Coronary artery (tissue), 2 donors: ENCODE measurements at regions not wholly inside any gene's neighbourhood (a gene's known extent, or its start where the extent isn't known, plus 50 kb on each side); places are given as distances from the start of the nearest gene placed in this dataset.

Source experiments
- DNase-seq: peaks from one replicate; pipeline ENCODE4 v3.0.0-alpha.2; 2017; ENCODE audit warnings: low spot score
- H3K27ac ChIP-seq, 2 donors: fragments of 200-600 bp; sonication (generic); one replicate each; pipeline ENCODE4 v1.5.1; 2016 to 2019
- H3K4me3 ChIP-seq: fragments of 200-600 bp; sonication (generic); 2 replicates; pipeline ENCODE4 v1.5.1; 2016; ENCODE audit warnings: mild to moderate bottlenecking, moderate library complexity
- TF ChIP-seq, protein P1 (sequence below): fragments of 200-600 bp; sonication (generic); IDR thresholded peaks from one replicate; pipeline ENCODE4 v1.5.1; 2019; ENCODE audit warnings: antibody characterized with exemption

DNA sequence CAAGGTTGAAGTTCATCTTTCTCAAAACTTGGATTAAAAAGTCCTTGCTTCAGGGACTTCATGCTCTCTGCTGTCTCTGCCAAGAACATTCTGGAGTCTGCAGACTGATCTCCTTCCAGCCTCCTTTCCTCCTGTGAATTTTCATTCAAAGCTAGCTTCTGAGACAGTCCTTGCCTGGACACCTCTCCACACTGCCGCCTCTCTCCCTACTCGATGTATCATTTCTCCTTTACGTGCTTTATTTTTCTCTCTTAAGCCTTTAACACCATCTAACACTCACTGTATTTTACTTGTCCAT lies 238.8 kb downstream of the COL4A1 start:
- no peak overlapping the region for H3K27ac ChIP-seq
- no peak for DNase-seq
- H3K4me3 ChIP-seq, result no peak overlapping the region
- TF ChIP-seq, protein P1, sequence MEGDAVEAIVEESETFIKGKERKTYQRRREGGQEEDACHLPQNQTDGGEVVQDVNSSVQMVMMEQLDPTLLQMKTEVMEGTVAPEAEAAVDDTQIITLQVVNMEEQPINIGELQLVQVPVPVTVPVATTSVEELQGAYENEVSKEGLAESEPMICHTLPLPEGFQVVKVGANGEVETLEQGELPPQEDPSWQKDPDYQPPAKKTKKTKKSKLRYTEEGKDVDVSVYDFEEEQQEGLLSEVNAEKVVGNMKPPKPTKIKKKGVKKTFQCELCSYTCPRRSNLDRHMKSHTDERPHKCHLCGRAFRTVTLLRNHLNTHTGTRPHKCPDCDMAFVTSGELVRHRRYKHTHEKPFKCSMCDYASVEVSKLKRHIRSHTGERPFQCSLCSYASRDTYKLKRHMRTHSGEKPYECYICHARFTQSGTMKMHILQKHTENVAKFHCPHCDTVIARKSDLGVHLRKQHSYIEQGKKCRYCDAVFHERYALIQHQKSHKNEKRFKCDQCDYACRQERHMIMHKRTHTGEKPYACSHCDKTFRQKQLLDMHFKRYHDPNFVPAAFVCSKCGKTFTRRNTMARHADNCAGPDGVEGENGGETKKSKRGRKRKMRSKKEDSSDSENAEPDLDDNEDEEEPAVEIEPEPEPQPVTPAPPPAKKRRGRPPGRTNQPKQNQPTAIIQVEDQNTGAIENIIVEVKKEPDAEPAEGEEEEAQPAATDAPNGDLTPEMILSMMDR, result no peak

- no peak for DNase-seq
- TF ChIP-seq, protein P1, result no peak
- Histone ChIP-seq H3K4me3 (no peak overlapping the region), H3K27ac (no peak overlapping the region)
These were observed 239.4 kb downstream of the COL4A1 start for GRCh38 chr13:110067355-110068175.

DNA sequence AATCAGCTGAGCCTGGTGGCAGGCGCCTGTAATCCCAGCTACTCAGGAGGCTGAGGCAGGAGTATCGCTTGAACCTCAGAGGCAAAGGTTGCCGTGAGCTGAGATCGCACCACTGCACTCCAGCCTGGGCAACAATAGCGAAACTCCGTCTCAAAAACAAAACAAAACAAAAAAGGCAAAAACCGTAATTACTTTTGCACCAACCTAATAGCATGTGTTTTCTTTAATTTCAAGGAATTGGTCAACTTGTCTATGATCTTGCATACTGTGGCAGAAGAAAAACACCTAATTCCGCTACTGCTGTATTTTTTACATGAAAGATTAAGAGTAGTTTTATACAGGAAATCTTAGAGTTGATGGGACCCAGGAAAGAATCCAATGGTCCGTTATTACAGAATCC lies 241.2 kb downstream of the COL4A1 start:
- Histone ChIP-seq H3K4me3 (no peak overlapping the region), H3K27ac (no peak overlapping the region)
- DNase-seq, result no peak
- TF ChIP-seq, protein P1, result no peak

DNA sequence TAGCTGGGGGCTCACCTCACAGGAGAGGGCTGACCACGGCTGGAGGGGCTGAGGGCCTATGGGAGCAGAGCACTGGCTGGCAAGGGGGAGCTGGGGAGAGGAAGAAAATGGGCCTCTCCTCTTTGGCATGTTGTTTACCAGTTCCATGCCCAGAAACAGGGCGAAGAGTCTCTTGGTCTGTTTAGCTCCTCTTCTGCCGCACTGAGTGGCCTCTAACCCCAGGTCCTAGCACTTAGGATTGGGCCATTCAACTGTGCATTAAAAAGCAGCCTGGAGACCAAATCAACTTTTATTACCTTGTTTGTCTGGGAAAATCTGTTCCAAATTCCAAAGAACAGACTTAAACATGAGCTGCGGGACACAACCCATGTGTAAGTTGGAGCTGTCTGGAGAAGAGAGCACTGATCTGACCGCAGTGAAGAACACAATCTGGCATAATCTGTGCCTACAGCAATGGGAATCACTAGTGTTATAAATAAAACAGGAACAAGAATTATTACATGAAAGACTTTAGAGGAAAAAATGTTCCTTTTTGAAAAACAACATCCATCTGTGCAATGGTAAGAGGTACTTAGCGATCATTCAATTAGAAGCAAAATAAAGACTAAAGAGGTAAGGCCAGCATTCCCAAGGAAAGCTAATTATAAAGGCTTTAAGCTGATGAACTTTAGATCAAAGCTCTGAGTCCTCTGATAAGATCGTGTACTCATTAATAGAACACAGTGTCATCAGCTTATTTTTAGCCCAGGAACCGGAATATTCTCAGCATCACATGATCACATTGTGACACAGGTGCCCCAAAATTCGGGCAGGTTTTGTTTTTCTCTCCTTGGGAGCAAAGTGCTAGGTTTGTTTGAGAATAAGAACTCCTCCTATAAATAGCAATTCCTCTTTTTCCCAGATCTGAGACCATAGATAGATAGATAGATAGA lies 243.2 kb downstream of the COL4A1 start:
- TF ChIP-seq, protein P1, result no peak
- H3K4me3 ChIP-seq, result no peak overlapping the region
- no peak overlapping the region for H3K27ac ChIP-seq

GRCh38 chr13:110062777-110063442 lies 244.0 kb downstream of the COL4A1 start:
- no peak for DNase-seq
- Histone ChIP-seq H3K27ac (no peak overlapping the region), H3K4me3 (no peak overlapping the region)
- TF ChIP-seq, protein P1, result no peak

More for the DNA sequence above, 243.2 kb downstream of the COL4A1 start:
- DNase-seq, result no peak

DNA sequence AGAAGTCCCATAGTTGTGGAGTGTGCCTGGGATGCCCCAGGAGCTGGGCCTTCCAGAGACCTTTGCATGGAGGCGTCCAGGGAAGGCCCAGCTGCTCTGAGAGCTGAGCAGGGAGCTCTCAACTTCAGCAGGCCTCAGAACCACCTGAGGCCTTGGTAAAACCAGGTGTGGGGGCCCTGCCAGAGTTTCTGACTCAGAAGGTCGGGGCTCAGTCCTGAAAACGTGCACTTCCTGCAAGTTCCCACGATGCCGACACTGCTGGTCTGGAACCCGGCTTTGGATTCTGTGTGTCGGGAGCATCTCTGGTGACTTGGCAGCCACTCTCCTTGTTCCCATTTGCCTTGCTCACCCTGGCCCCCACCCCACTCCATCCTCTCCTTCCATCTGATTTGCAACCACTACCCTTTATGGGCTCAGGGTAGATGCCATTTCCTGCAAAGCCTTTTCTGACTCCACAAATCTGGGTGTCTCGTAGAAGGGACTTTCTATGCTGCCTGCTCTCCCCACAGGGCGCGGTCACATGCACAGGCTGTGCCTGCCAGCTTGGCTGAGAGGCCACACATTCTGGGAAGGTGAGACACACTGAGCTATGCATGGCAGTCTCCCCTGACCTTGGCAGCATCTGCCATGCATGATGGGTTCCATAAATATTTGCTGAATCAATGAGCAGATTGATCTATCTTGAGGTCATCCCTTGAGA lies 244.7 kb downstream of the COL4A1 start:
- TF ChIP-seq, protein P1, result no peak
- Histone ChIP-seq H3K27ac (no peak overlapping the region), H3K4me3 (no peak overlapping the region)
- no peak for DNase-seq
